Cardiac fibroblast (primary cell): ENCODE measurements at regions not wholly inside any gene's neighbourhood (a gene's known extent, or its start where the extent isn't known, plus 50 kb on each side); places are given as distances from the start of the nearest gene placed in this dataset.

Source experiments
- DNase-seq, 2 donors: peaks; one replicate each; pipeline versions ENCODE4 v3.0.0 to v3.0.0-alpha.2; 2010; ENCODE audit warnings: low read depth in 2 of 2
- H3K4me3 ChIP-seq, 2 donors: replicated peaks in 1 of 2; 1 replicate in 1 of 2; 2 replicates in 1 of 2; pipeline ENCODE4 v1.5.1; 2011; ENCODE audit warnings: low read depth in 2 of 2, low read length in 2 of 2, mild to moderate bottlenecking in 2 of 2, moderate library complexity in 1 of 2
- CTCF ChIP-seq: IDR thresholded peaks from one replicate; pipeline ENCODE4 v1.5.1; 2011; ENCODE audit warnings: low read depth, mild to moderate bottlenecking, low read length, inconsistent platforms

- DNase-seq: no peak
- TF ChIP-seq CTCF: no peak
- H3K4me3 ChIP-seq: no peak overlapping the region
Observed at GRCh38 chr13:33727297-33728083, 90.5 kb upstream of the RFC3 start.

- DNase-seq: peak; percentile 40 to 48
- TF ChIP-seq CTCF: no peak
Observed at GRCh38 chr13:33728271-33729037, 89.5 kb upstream of the RFC3 start.

GRCh38 chr13:33730147-33730546, 87.8 kb upstream of the RFC3 start:
- DNase-seq: no peak
- no peak for TF ChIP-seq CTCF
- no peak overlapping the region for H3K4me3 ChIP-seq

More at GRCh38 chr13:33728271-33729037, 89.5 kb upstream of the RFC3 start:
- H3K4me3 ChIP-seq: no peak overlapping the region

GRCh38 chr13:33730619-33731018, 87.3 kb upstream of the RFC3 start:
- DNase-seq: no peak
- H3K4me3 ChIP-seq: no peak overlapping the region
- no peak for TF ChIP-seq CTCF

- TF ChIP-seq CTCF: no peak
- DNase-seq: no peak
- H3K4me3 ChIP-seq: no peak overlapping the region
Observed at GRCh38 chr13:33735276-33735675, 82.7 kb upstream of the RFC3 start.

GRCh38 chr13:33739254-33739653, 78.7 kb upstream of the RFC3 start:
- H3K4me3 ChIP-seq: no peak overlapping the region
- no peak for TF ChIP-seq CTCF
- DNase-seq: no peak
